ENCODE measurements at regions not wholly inside any gene's neighbourhood (a gene's known extent, or its start where the extent isn't known, plus 50 kb on each side); places are given as distances from the start of the nearest gene placed in this dataset.

DNA sequence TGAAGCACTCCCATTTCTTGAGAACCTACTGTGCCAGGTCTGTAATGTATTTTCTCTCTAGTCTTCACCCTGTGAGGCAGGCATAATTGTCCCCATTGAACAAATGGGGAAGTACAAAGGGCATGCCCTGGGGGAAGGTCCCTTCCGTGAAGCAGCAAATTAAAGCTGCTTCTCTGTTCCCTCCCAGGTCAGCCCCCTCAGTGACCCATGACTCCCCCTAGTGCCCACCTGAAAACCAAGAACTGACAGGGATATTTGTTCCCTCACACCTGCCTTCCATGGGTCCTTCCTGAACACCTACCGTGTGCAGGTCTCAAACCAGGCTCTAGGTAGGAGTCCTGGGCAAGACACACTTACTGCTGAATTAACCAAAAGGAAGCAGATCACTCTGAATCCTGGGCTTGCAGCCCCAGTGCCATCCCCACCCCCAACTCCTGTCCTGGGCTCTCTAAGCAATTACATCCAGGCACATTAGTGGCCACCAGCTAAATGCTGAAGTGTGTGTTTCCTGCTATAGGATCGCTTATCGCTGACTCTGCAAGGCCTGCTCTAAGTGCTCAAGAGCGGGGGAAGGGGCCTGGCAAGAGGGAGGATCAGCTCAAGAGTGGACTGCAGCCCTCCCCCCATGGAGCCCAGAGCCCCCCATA lies 254.8 kb downstream of the CDK5RAP2 start (continued):
- TF ChIP-seq, protein P1, sequence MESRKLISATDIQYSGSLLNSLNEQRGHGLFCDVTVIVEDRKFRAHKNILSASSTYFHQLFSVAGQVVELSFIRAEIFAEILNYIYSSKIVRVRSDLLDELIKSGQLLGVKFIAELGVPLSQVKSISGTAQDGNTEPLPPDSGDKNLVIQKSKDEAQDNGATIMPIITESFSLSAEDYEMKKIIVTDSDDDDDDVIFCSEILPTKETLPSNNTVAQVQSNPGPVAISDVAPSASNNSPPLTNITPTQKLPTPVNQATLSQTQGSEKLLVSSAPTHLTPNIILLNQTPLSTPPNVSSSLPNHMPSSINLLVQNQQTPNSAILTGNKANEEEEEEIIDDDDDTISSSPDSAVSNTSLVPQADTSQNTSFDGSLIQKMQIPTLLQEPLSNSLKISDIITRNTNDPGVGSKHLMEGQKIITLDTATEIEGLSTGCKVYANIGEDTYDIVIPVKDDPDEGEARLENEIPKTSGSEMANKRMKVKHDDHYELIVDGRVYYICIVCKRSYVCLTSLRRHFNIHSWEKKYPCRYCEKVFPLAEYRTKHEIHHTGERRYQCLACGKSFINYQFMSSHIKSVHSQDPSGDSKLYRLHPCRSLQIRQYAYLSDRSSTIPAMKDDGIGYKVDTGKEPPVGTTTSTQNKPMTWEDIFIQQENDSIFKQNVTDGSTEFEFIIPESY (IDR thresholded peaks at IDR 0.05): no peak
- TF ChIP-seq YY1 (IDR thresholded peaks at IDR 0.05) (no peak), FOXA2 (IDR thresholded peaks at IDR 0.05) (no peak)

DNA sequence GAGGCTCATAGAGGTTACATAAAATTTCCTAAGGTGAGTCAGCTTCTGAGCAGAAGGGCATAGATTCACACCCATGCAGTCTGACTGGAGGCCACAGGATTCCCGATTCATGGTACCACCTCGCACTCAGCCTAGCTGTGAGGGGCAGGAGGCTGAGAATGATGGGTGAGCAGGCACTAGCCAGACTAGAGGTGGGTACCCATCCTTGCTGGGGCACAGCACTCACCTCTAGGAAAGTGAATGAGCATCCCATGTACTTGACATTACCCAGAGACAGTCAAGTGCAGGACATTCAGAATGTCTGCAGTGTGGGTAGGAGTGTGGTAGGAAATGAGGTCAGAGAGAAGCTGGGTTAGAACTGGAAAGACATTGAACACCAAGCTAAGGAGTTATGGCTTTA lies 255.5 kb downstream of the CDK5RAP2 start:
- DNase-seq (ENCODE audit: low spot score): no peak
- Histone ChIP-seq H3K4me1 (ENCODE audit: control insufficient read depth in 4 of 4, insufficient read depth in 4 of 4, low read length in 3 of 4) (no peaks in the 10 kb centered on the region), H3K27ac (ENCODE audit: low read depth in 1 of 2, low read length in 2 of 2) (no peak overlapping the region), H3K9ac (ENCODE audit: low read depth in 1 of 2, low read length in 2 of 2) (no peak overlapping the region), H3K27me3 (ENCODE audit: control insufficient read depth in 4 of 4, insufficient read depth in 4 of 4, low read length in 3 of 4) (no peaks in the 10 kb centered on the region), H3K36me3 (ENCODE audit: control insufficient read depth in 4 of 4, insufficient read depth in 3 of 4, low read depth in 1 of 4, low read length in 3 of 4) (no peaks in the 10 kb centered on the region), H3K9me3 (ENCODE audit: control insufficient read depth in 4 of 4, low read length in 3 of 4) (no peaks in the 10 kb centered on the region), H3K4me3 (ENCODE audit: low read depth in 1 of 3, low read length in 3 of 3) (no peak overlapping the region)
- WGBS: 98% methylated on average over 2 of the region's 2 CpGs
- TF ChIP-seq HNF4G (IDR thresholded peaks at IDR 0.05): no peak
- TF ChIP-seq JUND (IDR thresholded peaks at IDR 0.05): no peak
- TF ChIP-seq SP1 (IDR thresholded peaks at IDR 0.05): no peak
- no peak for TF ChIP-seq REST (IDR thresholded peaks at IDR 0.05)
- TF ChIP-seq RXRA (IDR thresholded peaks at IDR 0.05): no peak
- TF ChIP-seq, protein P2, sequence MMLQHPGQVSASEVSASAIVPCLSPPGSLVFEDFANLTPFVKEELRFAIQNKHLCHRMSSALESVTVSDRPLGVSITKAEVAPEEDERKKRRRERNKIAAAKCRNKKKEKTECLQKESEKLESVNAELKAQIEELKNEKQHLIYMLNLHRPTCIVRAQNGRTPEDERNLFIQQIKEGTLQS (IDR thresholded peaks at IDR 0.05): no peak
- TF ChIP-seq HNF4A (conservative IDR thresholded peaks at IDR 0.05): no peak
- TF ChIP-seq YY1 (IDR thresholded peaks at IDR 0.05): no peak
- TF ChIP-seq EGR1 (IDR thresholded peaks at IDR 0.05; ENCODE audit: low read depth in 2 of 2): no peak
- no peak for TF ChIP-seq RAD21 (IDR thresholded peaks at IDR 0.05)
- TF ChIP-seq FOXA1 (IDR thresholded peaks at IDR 0.05): no peak
- TF ChIP-seq MAX (IDR thresholded peaks at IDR 0.05): no peak
- TF ChIP-seq GABPA (IDR thresholded peaks at IDR 0.05 in 1 of 2, conservative IDR thresholded peaks at IDR 0.05 in 1 of 2): no peak

GRCh38 chr9:120323125-120323524 lies 256.8 kb downstream of the CDK5RAP2 start:
- Histone ChIP-seq H3K36me3 (ENCODE audit: control insufficient read depth in 4 of 4, insufficient read depth in 3 of 4, low read depth in 1 of 4, low read length in 3 of 4) (no peaks in the 10 kb centered on the region), H3K27ac (ENCODE audit: low read depth in 1 of 2, low read length in 2 of 2) (no peak overlapping the region), H3K27me3 (ENCODE audit: control insufficient read depth in 4 of 4, insufficient read depth in 4 of 4, low read length in 3 of 4) (no peaks in the 10 kb centered on the region), H3K9me3 (ENCODE audit: control insufficient read depth in 4 of 4, low read length in 3 of 4) (no peaks in the 10 kb centered on the region), H3K4me3 (ENCODE audit: low read depth in 1 of 3, low read length in 3 of 3) (no peak overlapping the region), H3K9ac (ENCODE audit: low read depth in 1 of 2, low read length in 2 of 2) (no peak overlapping the region), H3K4me1 (ENCODE audit: control insufficient read depth in 4 of 4, insufficient read depth in 4 of 4, low read length in 3 of 4) (no peaks in the 10 kb centered on the region)
- no peak for TF ChIP-seq FOXA2 (IDR thresholded peaks at IDR 0.05)
- no peak for TF ChIP-seq CTCF (IDR thresholded peaks at IDR 0.05; ENCODE audit: low read depth, low read length, missing input control)
- TF ChIP-seq NR2F2 (IDR thresholded peaks at IDR 0.05): no peak
- TF ChIP-seq FOXA1 (IDR thresholded peaks at IDR 0.05): no peak
- TF ChIP-seq GABPA (IDR thresholded peaks at IDR 0.05 in 1 of 2, conservative IDR thresholded peaks at IDR 0.05 in 1 of 2): no peak
- TF ChIP-seq EGR1 (IDR thresholded peaks at IDR 0.05; ENCODE audit: low read depth in 2 of 2): no peak
- TF ChIP-seq, protein P2 (IDR thresholded peaks at IDR 0.05): no peak
- no peak for DNase-seq (ENCODE audit: low spot score)
- WGBS: 73% methylated on average over 1 of the region's 1 CpG

All from liver (tissue), 8 donors.